Fibroblast of lung (primary cell): ENCODE measurements at regions not wholly inside any gene's neighbourhood (a gene's known extent, or its start where the extent isn't known, plus 50 kb on each side); places are given as distances from the start of the nearest gene placed in this dataset.

Source experiments
- CTCF ChIP-seq, 2 donors: IDR thresholded peaks in 1 of 2; conservative IDR thresholded peaks in 1 of 2; 1 replicate in 1 of 2; 2 replicates in 1 of 2; pipeline ENCODE4 v1.5.1; 2011 to 2012; ENCODE audit warnings: low read length in 2 of 2, control low read depth in 1 of 2, inconsistent platforms in 1 of 2, low read depth in 1 of 2, mild to moderate bottlenecking in 1 of 2
- EZH2 ChIP-seq: IDR thresholded peaks from 2 replicates; pipeline ENCODE4 v1.5.1; 2012; ENCODE audit warnings: low read length, control low read depth, mild to moderate bottlenecking; ENCODE audit errors: missing control alignments

GRCh38 chr6:141174932-141175331 lies 957.8 kb upstream of the GJE1 start:
- TF ChIP-seq EZH2 (no peak), CTCF (conservative IDR thresholded peaks at IDR 0.05 in 1 of 2, IDR thresholded peaks at IDR 0.05 in 1 of 2; ENCODE audit: low read depth in 1 of 2, low read length in 2 of 2) (no peak)
